ENCODE measurements at regions not wholly inside any gene's neighbourhood (a gene's known extent, or its start where the extent isn't known, plus 50 kb on each side); places are given as distances from the start of the nearest gene placed in this dataset.
"Not testable (repeated sequence)": the region's sequence is repeated elsewhere in the genome, so short reads cannot be mapped to it uniquely, and the experiment has no call there.

- no peak for DNase-seq
Observed at GRCh38 chr21:41630249-41630648, 122.3 kb upstream of the TMPRSS2 start.

- no peak for DNase-seq
Observed at GRCh38 chr21:41628256-41628655, 120.3 kb upstream of the TMPRSS2 start.

GRCh38 chr21:41627428-41627827 is 119.5 kb upstream of the TMPRSS2 start:
- no peak for DNase-seq

- DNase-seq: no peak
Observed at GRCh38 chr21:41626021-41626420, 118.1 kb upstream of the TMPRSS2 start.

- no peak for DNase-seq
Observed at GRCh38 chr21:41625428-41625827, 117.5 kb upstream of the TMPRSS2 start.

- DNase-seq: no peak
Observed at GRCh38 chr21:41624674-41625310, 116.8 kb upstream of the TMPRSS2 start.

- DNase-seq: no peak
Observed at GRCh38 chr21:41623945-41624344, 116.0 kb upstream of the TMPRSS2 start.

GRCh38 chr21:41622831-41623548 is 115.0 kb upstream of the TMPRSS2 start:
- no peak for DNase-seq

GRCh38 chr21:41622201-41622600 is 114.2 kb upstream of the TMPRSS2 start:
- DNase-seq: no peak

GRCh38 chr21:41621513-41621912 is 113.6 kb upstream of the TMPRSS2 start:
- DNase-seq: no peak

GRCh38 chr21:41620982-41621381 is 113.0 kb upstream of the TMPRSS2 start:
- no peak for DNase-seq

GRCh38 chr21:41620541-41620940 is 112.6 kb upstream of the TMPRSS2 start:
- no peak for DNase-seq

GRCh38 chr21:41616031-41616591 is 108.2 kb upstream of the TMPRSS2 start:
- DNase-seq: no peak

- DNase-seq: no peak
Observed at GRCh38 chr21:41615613-41616012, 107.7 kb upstream of the TMPRSS2 start.

GRCh38 chr21:41614511-41614910 is 106.6 kb upstream of the TMPRSS2 start:
- no peak for DNase-seq

- DNase-seq: no peak
Observed at GRCh38 chr21:41613533-41613909, 105.6 kb upstream of the TMPRSS2 start.

- no peak for DNase-seq
Observed at GRCh38 chr21:41612674-41613532, 104.9 kb upstream of the TMPRSS2 start.

- no peak for DNase-seq
Observed at GRCh38 chr21:41611966-41612606, 104.1 kb upstream of the TMPRSS2 start.

GRCh38 chr21:41611441-41611840 is 103.5 kb upstream of the TMPRSS2 start:
- DNase-seq: no peak

GRCh38 chr21:41610840-41611115 is 102.8 kb upstream of the TMPRSS2 start:
- DNase-seq: not testable (repeated sequence)

GRCh38 chr21:41610042-41610839 is 102.3 kb upstream of the TMPRSS2 start:
- peak in 1 of 2 experiments; percentile 21 for DNase-seq

- DNase-seq: no peak
Observed at GRCh38 chr21:41606706-41607105, 98.7 kb upstream of the TMPRSS2 start.

Measured in NCI-H446 (cell line).